DND-41 (cell line): ENCODE measurements at regions not wholly inside any gene's neighbourhood (a gene's known extent, or its start where the extent isn't known, plus 50 kb on each side); places are given as distances from the start of the nearest gene placed in this dataset.

Experiments used
- CTCF ChIP-seq: IDR thresholded peaks from 2 replicates; pipeline ENCODE4 v1.5.1; 2012; ENCODE audit warnings: borderline replicate concordance, low read length, moderate library complexity, mild to moderate bottlenecking; ENCODE audit not compliant: poor library complexity, severe bottlenecking; ENCODE audit errors: extremely low read depth
- EZH2 ChIP-seq: IDR thresholded peaks from 3 replicates; pipeline ENCODE4 v1.6.1; 2012; ENCODE audit warnings: borderline replicate concordance, low read depth, mild to moderate bottlenecking, moderate library complexity, low read length, inconsistent platforms; ENCODE audit not compliant: severe bottlenecking

- TF ChIP-seq CTCF, result no peak
- TF ChIP-seq EZH2, result no peak
Measured at GRCh38 chr2:143822736-143823135, 693.5 kb downstream of the ARHGAP15 start.
